SW 1271 (cell line): ENCODE measurements at regions not wholly inside any gene's neighbourhood (a gene's known extent, or its start where the extent isn't known, plus 50 kb on each side); places are given as distances from the start of the nearest gene placed in this dataset.
"Not testable (repeated sequence)": the region's sequence is repeated elsewhere in the genome, so short reads cannot be mapped to it uniquely, and the experiment has no call there.

Experiments
- DNase-seq, 2 experiments: peaks; one replicate each; lab custom pipeline; 2025; lab: John Stamatoyannopoulos, UW

DNA sequence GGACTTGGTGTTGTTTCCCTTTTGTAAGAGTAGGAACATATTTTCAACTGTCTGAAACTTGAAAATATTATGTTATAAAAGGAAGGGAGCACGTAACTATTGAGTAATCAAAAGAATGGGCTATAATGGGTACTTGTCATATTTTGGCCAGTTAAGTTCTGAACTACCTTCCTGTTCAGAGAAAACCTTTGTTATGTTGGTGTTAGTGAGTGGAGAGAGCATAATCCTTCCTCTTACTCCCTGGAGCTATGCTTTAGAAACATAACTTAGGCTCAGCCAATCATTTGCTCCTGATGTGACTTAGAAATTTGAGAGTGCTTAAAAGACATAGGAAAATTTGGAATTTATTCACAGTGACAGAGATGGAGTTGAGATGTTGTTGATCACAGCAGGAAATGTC is 482.5 kb upstream of the SPRY2 start:
- DNase-seq = no peak

DNA sequence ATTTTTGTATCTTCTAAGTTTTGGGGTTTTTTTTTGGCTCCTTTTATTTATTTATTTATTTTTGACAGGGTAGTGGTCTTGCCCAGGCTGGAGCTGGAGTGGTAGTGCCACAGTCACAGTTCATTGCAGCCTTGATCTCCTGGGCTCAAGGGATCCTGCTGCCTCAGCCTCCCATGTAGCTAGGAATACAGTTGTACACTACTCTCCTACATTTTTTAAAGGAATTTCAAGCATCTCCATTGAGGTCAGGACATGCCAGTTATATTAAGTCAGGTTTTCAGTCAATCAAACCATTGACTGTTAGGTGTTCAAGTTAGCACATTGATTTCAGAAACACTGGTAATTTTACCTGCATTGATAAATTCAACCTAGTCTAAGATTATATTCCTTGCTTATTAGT is 480.5 kb upstream of the SPRY2 start:
- DNase-seq = peak in 1 of 2 experiments; percentile 2

DNA sequence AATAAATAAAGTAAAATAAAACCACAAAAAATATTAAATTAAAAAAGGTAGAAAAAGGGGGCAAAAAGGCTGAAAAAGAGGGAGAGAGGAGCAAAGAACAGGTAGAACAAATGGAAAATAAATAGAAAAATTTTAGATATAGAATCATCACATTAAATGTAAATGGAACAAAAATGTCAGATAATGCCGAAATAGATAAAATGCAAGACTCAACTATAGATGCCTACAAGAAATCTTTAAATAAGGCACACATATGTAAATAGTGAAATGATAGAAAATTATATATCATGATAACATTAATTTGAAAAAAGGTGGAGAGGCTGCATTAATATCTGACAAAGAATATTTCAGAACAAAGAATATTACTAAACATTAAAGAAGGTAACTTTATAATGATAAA is 477.1 kb upstream of the SPRY2 start:
- no peak for DNase-seq

DNA sequence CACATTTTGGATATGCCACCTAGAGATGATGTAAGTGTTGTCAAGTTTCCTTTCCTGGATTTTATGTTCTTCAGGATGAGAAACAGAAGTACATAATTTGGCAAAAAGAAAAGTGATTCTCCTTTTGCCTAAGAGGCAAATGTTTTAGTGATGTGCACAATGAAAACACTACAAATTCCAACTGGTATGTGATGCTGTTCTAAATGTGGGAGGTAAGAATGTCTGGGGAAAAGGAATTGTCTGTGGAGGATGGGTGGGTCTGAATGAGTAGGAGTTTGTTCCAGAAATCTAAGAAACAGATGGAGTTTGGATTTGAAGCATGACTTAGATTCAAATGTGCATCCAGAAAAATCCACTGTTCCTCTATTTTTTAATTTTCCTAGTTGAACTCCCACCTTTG is 473.6 kb upstream of the SPRY2 start:
- no peak for DNase-seq

DNA sequence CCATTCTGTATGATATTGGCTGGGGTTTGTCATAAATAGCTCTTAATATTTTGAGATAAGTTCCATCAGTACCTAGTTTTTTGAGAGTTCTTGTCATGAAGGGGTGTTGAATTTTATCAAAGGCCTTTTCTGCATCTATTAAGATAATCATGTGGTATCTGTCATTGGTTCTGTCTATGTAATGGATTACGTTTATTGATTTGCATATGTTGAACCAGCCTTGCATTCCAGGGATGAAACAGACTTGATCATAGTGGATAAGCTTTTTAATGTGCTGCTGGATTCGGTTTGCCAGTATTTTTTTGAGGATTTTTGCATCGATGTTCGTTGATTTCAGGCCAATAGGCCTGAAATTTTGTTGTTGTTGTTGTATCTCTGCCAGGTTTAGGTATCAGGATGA is 469.4 kb upstream of the SPRY2 start:
- not testable (repeated sequence) for DNase-seq

DNA sequence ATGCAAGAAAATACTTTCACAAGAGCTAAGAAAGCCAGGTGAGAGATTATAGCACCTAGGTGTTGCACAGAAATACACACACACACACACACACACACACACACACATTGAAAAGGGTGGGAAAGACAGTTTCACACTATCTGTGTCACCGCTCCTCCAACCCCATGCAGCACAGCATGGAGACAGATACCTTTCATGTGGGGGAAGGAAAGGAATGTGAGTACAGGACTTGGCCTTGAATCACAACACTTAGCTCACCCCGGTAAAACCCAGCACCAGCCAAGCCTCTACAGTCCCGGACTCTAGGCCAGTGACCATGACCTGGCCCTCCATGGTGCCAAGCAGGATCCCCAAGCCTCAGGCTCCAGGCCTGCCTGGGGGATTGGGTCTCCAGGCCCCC is 462.0 kb upstream of the SPRY2 start:
- no peak for DNase-seq

DNA sequence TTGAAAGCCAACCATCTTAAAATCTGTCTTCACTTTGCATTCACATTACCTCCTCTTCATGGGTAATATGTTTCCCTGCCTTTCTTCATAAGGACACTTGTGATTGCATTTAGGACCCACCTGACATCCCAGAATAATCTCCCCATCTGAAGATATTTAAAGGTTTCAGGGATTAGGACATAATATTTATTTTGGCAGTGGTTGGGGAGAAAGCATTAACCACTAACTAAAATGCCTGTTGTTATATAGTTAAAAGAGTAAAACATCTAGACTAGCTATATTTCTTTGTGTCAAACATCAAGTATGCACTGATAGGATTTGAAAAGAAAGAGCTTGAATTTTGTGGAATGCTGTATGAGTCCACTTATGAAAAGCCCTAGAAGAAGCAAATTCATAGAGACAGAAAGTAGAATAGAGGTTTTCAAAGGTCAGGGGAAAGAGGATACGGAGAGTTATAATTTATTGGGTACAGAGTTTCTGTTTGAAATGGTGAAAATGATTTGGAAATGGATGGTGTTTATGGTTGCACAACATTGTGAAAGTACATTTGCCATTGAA is 457.7 kb upstream of the SPRY2 start:
- DNase-seq = no peak

DNA sequence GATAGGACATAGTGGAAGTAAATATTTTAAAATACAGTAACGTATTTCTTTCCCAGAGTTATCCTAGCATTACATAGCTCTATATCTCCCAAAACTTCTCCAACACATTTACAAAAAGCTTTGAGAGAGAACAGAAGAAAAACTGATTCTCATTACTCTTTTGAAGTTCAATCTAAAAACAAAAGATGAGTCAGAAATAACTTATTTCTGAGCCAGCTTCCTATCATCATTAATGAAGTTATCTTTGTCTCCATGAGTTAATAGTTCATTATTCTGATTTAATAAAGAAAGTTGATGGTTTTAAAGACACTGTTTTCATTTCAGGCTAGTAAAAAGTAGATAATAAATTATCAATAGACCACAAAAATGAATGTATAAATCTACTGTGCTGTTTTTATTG is 446.7 kb upstream of the SPRY2 start:
- no peak for DNase-seq

DNA sequence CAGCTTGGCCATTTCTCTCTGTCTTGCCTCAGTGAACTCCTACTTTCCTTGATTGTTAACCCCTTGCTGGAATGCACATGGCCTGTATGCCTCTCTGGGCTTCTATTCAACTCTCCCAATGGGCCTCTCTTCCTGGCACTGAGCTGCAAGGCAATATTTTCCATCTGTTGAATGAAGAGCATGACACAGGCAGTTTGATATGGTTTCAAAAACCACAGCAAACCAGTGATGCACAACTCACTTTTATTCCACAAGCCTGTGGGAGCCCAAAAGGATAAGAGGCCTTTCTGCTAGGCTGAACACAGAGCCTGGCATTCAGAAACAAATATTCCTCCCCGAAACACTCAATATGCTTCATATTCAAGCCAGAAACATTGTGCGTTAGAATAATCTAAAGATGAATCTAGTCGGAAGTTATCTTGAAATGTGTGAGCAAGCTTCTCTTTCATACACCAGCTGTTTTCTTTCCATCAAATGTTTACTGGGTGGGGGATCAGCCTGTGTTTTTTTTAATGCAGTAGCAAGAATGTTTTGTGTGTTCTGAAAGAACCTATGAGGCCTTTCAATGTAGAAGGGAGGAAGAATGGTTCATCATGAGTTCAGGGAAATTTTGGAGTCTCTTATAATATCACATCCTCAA is 443.1 kb upstream of the SPRY2 start:
- DNase-seq = no peak

DNA sequence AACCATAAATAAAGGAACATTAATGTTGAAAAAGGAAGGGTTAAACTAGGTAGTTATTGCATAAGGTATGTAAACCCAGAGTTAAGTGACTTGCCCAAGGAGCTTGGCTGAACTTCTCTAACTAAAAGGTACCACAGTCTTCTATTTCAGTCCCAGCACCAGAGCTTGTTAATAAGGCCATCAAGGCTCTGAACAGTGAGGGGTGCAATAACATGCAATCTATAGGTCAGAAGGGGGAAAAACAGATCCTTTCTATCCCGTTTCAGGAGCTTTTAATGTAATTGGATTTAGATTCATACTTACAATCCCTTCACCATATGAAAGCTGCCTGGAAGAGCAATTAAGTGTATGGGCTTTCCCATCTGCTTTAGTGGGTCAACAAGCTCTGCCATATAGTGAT is 441.5 kb upstream of the SPRY2 start:
- DNase-seq = no peak

DNA sequence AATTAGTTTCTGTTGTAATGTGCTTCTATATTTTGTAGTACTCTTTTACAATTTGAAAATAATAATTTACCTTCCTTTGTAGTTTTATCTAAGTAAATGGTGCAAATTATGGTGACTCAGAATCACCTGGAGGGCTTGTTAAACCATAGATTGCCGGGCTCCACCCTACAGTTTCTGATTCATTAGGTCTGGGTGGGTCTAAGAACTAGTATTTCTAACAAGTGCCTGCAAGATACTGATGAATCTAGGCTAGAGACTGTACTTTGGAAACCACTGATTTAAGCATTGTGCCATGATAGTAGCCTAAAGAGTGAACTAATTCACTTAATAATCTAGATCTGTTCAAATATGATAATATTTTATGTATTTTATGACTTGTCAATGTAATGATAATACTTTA is 437.4 kb upstream of the SPRY2 start:
- no peak for DNase-seq

DNA sequence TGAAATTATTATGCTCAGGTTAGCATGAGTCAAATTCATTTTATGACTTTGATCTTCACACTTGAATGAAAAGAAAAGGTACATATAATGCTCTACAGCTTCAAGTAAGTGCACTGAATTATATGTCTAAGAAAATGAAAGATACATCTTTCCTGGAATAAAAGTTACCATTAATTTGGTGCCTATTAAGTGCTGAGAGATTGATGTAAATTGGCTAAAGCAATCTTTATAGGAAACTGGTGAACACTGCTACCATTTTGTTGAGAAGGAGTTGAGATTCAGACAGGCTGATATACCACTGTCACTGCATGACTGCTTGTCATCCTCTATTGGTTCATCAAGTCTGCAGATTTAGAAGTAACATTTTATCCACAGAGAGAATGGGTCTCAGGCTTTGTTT is 416.8 kb upstream of the SPRY2 start:
- no peak for DNase-seq

DNA sequence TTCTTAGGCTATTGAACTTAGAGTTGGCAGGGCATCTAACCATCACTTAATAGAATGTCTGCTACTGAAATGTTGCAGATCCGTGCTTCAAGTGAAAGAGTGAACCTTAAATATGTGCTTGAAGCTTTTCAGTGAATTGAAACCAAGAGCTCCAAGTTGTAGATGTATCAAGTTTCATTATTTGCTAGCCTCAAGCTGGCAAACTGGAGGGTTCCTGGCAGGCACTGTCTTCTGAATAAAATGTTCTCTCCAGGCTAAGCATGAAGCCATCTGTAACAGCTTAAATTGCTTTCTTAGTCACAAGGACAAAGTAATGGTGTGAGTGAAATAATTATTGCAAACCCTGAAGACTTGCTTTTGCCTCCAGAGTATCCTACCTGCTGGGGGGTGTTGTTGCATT is 415.0 kb upstream of the SPRY2 start:
- no peak for DNase-seq

DNA sequence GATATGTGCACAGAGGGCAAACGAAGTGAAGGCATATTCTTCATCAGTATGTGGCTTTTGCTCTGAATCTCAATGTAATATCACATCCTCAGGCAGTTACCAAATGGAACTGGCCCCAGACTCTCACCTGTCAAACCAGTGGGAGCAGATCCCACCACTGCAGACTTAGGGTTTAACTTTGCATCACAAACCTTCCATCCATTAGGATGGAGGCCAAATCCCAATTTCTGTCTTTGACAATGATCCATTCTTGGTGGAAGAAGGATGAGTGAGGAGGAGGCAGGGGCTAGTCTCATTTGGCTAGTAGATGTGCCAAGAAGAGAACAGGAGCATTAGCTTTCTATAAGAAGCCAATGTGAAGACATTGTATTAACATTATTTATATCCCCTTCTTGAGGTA is 413.5 kb upstream of the SPRY2 start:
- no peak for DNase-seq

DNA sequence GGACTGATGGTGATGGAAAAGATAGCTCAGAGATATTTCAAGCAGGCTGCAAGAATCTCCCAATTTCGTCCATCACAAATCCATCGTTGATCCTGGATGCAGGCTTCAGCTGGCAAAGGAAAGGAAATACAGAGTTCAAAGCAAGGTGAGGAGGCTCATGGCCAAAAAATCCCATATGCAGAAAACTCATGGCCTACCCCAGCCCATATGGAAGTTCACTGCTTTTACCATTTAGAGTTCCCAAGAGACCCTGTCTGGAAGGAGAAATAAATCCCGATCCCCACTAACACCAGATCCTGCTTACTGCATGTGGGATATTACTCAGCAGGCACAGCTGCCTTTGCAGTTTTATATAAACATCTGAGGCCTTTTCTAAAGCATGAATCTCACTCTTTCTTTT is 412.9 kb upstream of the SPRY2 start:
- no peak for DNase-seq

DNA sequence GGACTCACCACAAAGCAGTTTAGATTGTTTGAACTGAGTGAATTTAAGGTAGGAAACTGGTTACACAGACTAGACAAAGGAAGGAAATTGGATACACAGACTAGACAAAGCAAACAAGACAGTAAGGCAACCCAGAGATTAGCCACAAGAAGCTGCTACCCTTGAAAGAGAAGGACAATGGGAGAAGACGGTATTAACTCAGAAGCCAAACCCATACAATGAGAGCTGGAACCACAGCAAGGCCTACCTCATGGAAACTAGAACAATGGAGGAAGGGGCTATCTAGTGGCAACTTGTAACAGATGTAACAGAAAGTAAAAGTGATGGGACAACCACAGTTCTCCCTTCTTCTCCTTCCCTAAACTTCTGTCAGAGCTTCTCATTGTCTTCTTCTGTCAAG is 410.9 kb upstream of the SPRY2 start:
- no peak for DNase-seq

DNA sequence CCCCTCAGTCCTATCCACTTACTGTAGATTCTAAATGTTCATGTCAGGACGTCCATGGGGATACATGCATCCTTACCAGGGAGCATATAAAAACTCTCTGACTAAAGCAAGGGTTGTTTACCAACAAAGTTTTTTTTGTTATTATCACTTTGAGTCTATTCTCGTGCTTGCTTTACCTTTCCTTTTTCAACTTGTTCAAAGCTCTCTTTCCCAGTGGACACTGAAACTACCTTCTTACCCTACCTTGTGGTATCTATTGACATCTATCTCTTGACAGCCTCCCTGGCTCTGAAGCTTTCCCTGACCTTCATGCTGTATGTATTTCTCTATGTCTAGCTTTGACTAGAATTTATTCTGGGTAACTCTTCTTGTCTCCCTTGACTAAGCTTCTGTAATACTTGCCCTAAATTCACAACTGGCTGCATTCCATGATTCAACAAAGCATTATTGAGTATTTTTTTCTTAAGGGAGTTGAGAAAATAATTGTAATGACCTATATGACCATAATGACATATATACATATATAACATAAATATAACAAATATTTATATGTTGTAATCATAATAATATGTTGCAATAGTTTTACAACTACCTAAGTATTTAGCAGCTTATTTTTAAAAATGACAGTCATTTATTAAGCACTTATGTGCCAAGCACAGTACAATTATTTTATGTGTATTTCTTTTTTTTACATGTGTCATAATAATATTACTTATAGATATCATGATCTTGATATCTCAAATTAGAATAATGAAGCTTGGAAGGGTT is 403.4 kb upstream of the SPRY2 start:
- no peak for DNase-seq

DNA sequence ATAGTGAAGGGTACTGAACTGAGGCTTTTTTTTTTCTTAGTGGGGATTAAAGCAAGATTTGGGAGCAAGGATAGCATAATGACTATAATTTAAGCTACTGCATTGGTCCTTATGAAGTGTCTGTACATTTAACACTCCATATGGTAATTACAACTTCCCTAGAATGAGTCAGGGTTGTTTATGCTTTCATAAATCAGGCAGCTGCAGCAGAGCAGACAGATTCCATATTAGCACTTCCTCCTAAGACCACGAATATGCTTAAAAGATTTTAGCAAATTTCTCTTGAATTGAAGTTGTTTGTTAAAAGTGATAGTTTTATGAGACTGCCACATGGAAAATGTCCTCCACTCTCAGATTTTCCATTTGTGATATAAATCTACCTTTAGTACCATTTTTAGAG is 401.1 kb upstream of the SPRY2 start:
- no peak for DNase-seq

DNA sequence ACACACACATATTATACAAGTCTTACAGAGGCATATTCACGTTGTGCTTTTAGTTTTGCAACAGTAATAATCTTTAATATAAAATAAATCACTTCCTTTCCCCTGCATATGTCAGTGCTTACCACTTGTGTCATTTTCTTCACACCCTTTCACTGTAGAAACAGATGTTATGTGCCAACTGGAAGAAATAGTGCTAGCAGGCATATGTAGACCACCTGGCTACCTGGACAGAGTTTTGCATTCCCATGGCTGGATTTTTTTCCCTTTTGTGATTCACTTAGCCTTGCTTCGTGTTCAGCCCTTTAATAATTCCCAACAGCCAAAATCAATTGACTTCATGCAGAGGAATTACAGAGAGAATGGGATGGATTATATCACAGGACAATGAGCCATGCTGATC is 399.1 kb upstream of the SPRY2 start:
- DNase-seq = no peak

DNA sequence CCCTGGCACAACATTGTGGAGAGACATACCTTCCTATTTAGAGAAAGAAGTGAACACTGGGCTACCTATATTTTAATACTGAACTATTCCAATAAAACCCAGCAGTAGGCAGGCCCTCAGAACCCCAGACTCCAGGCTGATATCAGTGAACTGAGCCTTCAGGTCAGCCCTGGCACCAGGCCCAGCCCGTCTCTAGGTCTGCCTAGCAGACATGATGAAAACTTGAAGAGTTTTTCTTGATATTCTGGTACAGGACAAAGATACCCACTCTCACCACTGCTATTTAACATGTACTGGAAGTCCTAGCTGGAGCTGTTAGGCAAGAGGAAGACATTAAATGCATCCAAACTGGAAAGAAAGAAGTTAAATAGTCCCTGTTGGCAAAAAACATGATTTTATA is 396.6 kb upstream of the SPRY2 start:
- DNase-seq = no peak

DNA sequence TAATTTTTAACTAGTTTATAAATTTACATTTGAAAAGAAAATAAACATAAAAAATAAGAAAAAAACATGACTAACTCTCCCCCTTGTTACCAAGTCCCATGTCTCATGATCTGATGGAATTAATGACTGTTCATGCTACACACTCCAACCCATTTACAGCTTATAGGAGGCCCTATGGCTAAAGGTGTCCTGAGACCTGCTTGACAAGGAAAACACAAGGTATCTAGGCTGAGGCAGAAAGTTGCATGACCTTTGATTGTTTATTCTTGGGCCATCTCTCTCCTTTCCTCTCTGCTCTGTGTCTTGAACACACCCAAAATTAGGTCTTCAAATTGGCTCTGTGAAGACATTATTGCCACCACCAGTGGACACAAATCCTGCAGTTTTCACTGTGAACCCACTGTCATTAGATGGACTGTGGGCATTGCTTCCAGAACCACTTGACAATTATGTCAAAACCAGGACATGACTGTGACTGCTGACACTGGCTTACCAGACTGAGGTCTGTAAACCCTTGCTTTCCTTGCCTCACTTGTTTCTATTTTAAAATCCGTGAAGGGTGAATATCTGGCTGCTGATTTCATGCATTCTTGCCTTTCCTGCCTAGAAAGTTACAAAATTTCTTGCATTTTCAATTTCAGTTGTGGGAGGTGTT is 386.5 kb upstream of the SPRY2 start:
- DNase-seq = no peak

DNA sequence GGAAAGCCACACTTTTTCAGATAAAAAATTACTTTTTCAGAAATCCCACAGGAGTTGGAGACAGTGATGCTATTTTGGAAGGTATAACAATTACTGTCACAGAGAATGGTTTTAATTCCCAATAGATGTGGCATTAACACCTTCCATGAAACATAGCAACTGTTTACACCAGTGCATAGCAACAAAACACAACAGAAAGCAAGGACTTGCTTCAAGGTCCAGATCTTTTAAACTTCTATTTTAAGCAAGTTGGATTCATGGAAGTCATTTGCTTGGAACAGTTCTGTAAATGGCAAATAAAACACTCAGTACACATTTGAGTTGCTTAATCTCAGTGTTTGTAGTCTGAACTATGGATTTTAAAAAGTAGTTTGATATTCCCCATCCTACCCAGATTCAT is 385.9 kb upstream of the SPRY2 start:
- DNase-seq = no peak

DNA sequence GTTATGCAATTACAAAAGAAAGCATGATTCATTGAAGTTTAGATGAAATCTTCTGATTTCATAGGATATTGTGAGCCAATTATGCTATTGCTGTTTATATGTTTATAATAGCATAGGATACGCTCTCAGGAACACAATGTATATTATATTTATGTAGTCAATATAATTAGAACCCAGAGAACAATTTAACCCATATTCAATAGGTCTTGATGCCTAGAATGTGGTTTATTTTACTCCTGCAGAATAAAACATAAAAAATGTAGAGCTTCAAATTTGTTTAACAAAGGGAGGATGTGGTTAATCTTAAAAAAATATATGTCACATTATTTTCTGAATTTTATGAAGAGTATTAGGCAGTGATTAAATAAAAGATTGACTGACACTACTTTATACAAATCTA is 380.8 kb upstream of the SPRY2 start:
- DNase-seq = no peak
